Nephron (organoid): ENCODE measurements at regions not wholly inside any gene's neighbourhood (a gene's known extent, or its start where the extent isn't known, plus 50 kb on each side); places are given as distances from the start of the nearest gene placed in this dataset.

Experiments used
- H3K27ac Mint-ChIP-seq, 3 experiments: 2 replicates each; pipeline ENCODE4 v1.8.0; 2020; ENCODE audit warnings: mixed read lengths in 3 of 3, mild to moderate bottlenecking in 2 of 3, moderate library complexity in 1 of 3
- H3K27me3 Mint-ChIP-seq: 2 replicates; pipeline ENCODE4 v1.8.0; 2021; ENCODE audit warnings: low read depth, mild to moderate bottlenecking, moderate library complexity, mixed read lengths
- H3K36me3 Mint-ChIP-seq: 2 replicates; pipeline ENCODE4 v1.8.0; 2020; ENCODE audit warnings: low read depth, mixed read lengths
- H3K4me1 Mint-ChIP-seq: 2 replicates; pipeline ENCODE4 v1.8.0; 2020; ENCODE audit warnings: mixed read lengths
- H3K4me3 Mint-ChIP-seq, 3 experiments: 2 replicates each; pipeline ENCODE4 v1.8.0; 2020; ENCODE audit warnings: mild to moderate bottlenecking in 3 of 3, mixed read lengths in 3 of 3, moderate library complexity in 2 of 3
- H3K9me3 Mint-ChIP-seq: 2 replicates; pipeline ENCODE4 v1.8.0; 2020; ENCODE audit warnings: mixed read lengths
- CTCF ChIP-seq, 3 experiments: fragments of 200-600 bp; sonication (generic); IDR thresholded peaks; one replicate each; pipeline ENCODE4 v1.5.0; 2021; ENCODE audit warnings: antibody characterized with exemption in 3 of 3; ENCODE audit not compliant: unreplicated experiment in 3 of 3

- no peak for TF ChIP-seq CTCF (IDR thresholded peaks at IDR 0.05; ENCODE audit: unreplicated experiment in 3 of 3)
- no peak overlapping the region for H3K27ac Mint-ChIP-seq
- H3K4me3 Mint-ChIP-seq, result no peak overlapping the region
- peaks cover 34% of the 10 kb centered on the region for H3K27me3 Mint-ChIP-seq
- no peaks in the 10 kb centered on the region for H3K36me3 Mint-ChIP-seq
- peaks cover 9% of the 10 kb centered on the region for H3K9me3 Mint-ChIP-seq
- no peaks in the 10 kb centered on the region for H3K4me1 Mint-ChIP-seq
Observed at GRCh38 chr20:61083431-61083830, 168.6 kb upstream of the CDH4 start.

GRCh38 chr20:61086031-61086430 lies 166.0 kb upstream of the CDH4 start:
- no peak overlapping the region for H3K4me3 Mint-ChIP-seq
- H3K27ac Mint-ChIP-seq, result no peak overlapping the region
- peaks cover 6% of the 10 kb centered on the region for H3K9me3 Mint-ChIP-seq
- H3K4me1 Mint-ChIP-seq, result no peaks in the 10 kb centered on the region
- no peak for TF ChIP-seq CTCF (IDR thresholded peaks at IDR 0.05; ENCODE audit: unreplicated experiment in 3 of 3)
- peaks cover 38% of the 10 kb centered on the region for H3K27me3 Mint-ChIP-seq
- no peaks in the 10 kb centered on the region for H3K36me3 Mint-ChIP-seq

- Mint-ChIP-seq H3K9me3 (peaks cover 30% of the 10 kb centered on the region), H3K27me3 (peaks cover 31% of the 10 kb centered on the region), H3K36me3 (no peaks in the 10 kb centered on the region), H3K4me1 (no peaks in the 10 kb centered on the region), H3K4me3 (no peak overlapping the region), H3K27ac (no peak overlapping the region)
- TF ChIP-seq CTCF (IDR thresholded peaks at IDR 0.05; ENCODE audit: unreplicated experiment in 3 of 3), result no peak
Observed at GRCh38 chr20:61090541-61090940, 161.5 kb upstream of the CDH4 start.

DNA sequence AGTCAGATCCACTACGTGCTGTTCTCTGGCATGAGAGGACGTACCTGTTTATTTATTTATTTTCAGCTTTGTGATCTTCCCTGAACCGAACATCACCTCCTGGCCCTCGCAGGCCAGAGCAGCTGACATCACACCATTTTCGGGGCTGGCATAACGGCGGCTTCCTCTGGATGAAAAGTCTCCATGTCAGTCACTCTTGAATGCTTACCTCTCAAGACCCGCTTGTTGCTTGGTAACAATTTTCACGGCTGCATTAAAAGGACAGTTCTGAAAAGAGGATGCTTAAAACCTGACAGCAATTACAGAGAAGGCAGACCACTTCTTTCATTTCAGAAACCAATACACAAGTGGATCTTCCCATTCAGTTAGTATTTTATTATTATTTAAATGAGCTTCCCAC lies 159.8 kb upstream of the CDH4 start:
- Mint-ChIP-seq H3K4me3 (no peak overlapping the region), H3K9me3 (peaks cover 40% of the 10 kb centered on the region), H3K27ac (no peak overlapping the region), H3K36me3 (no peaks in the 10 kb centered on the region), H3K4me1 (no peaks in the 10 kb centered on the region), H3K27me3 (peaks cover 25% of the 10 kb centered on the region)
- TF ChIP-seq CTCF (IDR thresholded peaks at IDR 0.05; ENCODE audit: unreplicated experiment in 3 of 3), result no peak

GRCh38 chr20:61094581-61094980 lies 157.5 kb upstream of the CDH4 start:
- Mint-ChIP-seq H3K4me1 (peaks cover 1% of the 10 kb centered on the region), H3K27ac (no peak overlapping the region), H3K4me3 (no peak overlapping the region), H3K9me3 (peaks cover 40% of the 10 kb centered on the region), H3K27me3 (peaks cover 28% of the 10 kb centered on the region), H3K36me3 (no peaks in the 10 kb centered on the region)
- no peak for TF ChIP-seq CTCF (IDR thresholded peaks at IDR 0.05; ENCODE audit: unreplicated experiment in 3 of 3)

DNA sequence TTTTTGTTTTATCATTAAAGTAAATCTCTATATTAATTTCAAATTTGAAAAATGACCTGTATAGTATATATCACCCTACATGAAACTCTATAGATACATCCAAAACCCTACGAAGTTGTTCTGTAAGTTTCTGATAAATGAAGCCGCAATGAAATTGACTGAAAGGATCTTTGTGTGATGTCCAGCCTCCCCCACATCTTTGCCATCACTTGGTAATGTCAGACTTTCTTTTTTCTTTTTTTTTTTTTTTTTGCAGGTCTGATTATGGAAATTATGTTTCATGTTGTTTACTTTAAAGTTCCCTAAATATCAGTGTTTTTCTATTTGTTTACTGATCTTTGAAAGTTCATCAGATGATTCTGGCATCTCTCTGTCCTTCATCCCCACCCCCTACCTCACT lies 155.6 kb upstream of the CDH4 start:
- Mint-ChIP-seq H3K27me3 (peaks cover 36% of the 10 kb centered on the region), H3K4me1 (peaks cover 11% of the 10 kb centered on the region), H3K4me3 (no peak overlapping the region), H3K36me3 (no peaks in the 10 kb centered on the region), H3K9me3 (peaks cover 43% of the 10 kb centered on the region), H3K27ac (no peak overlapping the region)
- no peak for TF ChIP-seq CTCF (IDR thresholded peaks at IDR 0.05; ENCODE audit: unreplicated experiment in 3 of 3)
